Mesothelial cell of epicardium (in vitro differentiated cells): ENCODE measurements at regions not wholly inside any gene's neighbourhood (a gene's known extent, or its start where the extent isn't known, plus 50 kb on each side); places are given as distances from the start of the nearest gene placed in this dataset.

ENCODE experiments used
- DNase-seq, 2 experiments: peaks; one replicate each; pipeline ENCODE4 v3.0.0; 2021; ENCODE audit warnings: low spot score in 2 of 2; ENCODE audit not compliant: unreplicated experiment in 2 of 2
- H3K27ac Mint-ChIP-seq: 2 replicates; pipeline ENCODE4 v1.8.0; 2021; ENCODE audit warnings: mixed read lengths
- H3K27me3 Mint-ChIP-seq: 2 replicates; pipeline ENCODE4 v1.8.0; 2021; ENCODE audit warnings: low read depth, mixed read lengths
- H3K36me3 Mint-ChIP-seq: 2 replicates; pipeline ENCODE4 v1.8.0; 2021; ENCODE audit warnings: mixed read lengths
- H3K4me1 Mint-ChIP-seq: 2 replicates; pipeline ENCODE4 v1.8.0; 2021; ENCODE audit warnings: mixed read lengths
- H3K4me3 Mint-ChIP-seq: 2 replicates; pipeline ENCODE4 v1.8.0; 2021; ENCODE audit warnings: mild to moderate bottlenecking, moderate library complexity, mixed read lengths
- H3K9me3 Mint-ChIP-seq: 2 replicates; pipeline ENCODE4 v1.8.0; 2021; ENCODE audit warnings: mixed read lengths
- CTCF ChIP-seq: fragments of 200-600 bp; sonication (generic); IDR thresholded peaks from one replicate; pipeline ENCODE4 v1.5.0; 2021; ENCODE audit warnings: antibody characterized with exemption; ENCODE audit not compliant: unreplicated experiment

DNA sequence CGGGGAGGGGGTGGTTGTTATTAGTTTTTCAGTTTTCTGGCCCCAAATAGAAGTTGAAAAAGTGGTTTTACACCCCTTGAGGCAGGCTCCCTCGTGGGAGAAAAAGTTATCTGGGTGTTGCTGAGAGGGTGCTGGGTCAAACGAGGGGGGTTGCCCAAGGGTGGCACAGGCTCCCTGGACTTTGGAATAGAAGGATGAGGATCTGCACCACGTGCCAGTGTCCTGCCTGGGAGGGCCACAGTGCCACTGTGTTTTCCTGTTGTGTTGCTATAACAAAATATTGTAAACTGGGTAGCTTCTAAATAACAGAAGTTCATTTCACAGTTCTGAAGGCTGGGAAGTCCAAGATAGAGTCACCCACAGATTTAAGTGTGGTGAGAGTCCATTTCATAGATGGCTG lies 181.9 kb downstream of the CXCL12 start:
- no peaks in the 10 kb centered on the region for H3K4me1 Mint-ChIP-seq
- H3K9me3 Mint-ChIP-seq: no peaks in the 10 kb centered on the region
- no peak for DNase-seq
- H3K36me3 Mint-ChIP-seq: no peaks in the 10 kb centered on the region
- no peak for TF ChIP-seq CTCF
- no peak overlapping the region for H3K4me3 Mint-ChIP-seq
- no peak overlapping the region for H3K27ac Mint-ChIP-seq
- H3K27me3 Mint-ChIP-seq: no peaks in the 10 kb centered on the region

- Mint-ChIP-seq H3K27me3 (no peaks in the 10 kb centered on the region), H3K4me1 (no peaks in the 10 kb centered on the region), H3K36me3 (no peaks in the 10 kb centered on the region), H3K27ac (no peak overlapping the region), H3K4me3 (no peak overlapping the region), H3K9me3 (no peaks in the 10 kb centered on the region)
- no peak for DNase-seq
- TF ChIP-seq CTCF: no peak
These were observed 183.2 kb downstream of the CXCL12 start for GRCh38 chr10:44201656-44202055.

GRCh38 chr10:44201011-44201410 lies 183.9 kb downstream of the CXCL12 start:
- no peak for DNase-seq
- Mint-ChIP-seq H3K4me1 (no peaks in the 10 kb centered on the region), H3K9me3 (no peaks in the 10 kb centered on the region), H3K36me3 (no peaks in the 10 kb centered on the region), H3K27me3 (no peaks in the 10 kb centered on the region), H3K27ac (no peak overlapping the region), H3K4me3 (no peak overlapping the region)
- no peak for TF ChIP-seq CTCF

DNA sequence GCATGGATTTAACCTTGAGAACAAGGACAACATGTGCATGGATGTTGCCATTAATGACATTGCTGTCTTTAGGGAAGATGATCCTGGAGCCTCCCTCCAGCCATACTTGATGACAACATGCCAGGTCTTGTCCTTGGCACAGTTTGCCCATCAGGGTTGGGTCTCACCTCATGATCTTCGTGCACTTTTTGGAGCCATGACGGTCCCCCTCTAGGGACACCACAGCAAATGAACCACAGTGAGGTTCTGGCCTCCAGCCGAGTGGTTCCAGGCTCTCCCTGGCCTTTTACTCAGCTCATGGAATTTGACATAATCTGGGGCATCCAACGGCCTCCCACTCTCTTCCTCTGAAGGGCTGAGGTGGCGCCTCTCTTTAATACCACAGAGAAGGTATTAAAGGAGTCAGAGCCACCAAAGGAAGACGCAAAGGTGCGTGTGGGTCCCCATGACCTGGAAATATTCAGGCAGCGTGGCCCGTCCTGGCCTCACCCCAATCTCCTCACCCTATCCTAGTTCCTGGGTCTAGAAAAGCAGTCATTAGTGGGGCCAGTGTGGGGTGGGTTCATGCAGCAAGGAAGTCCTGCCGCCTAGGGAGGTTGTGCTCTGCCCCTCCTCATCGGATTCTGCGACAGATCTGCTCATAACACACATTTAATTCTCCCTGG lies 184.8 kb downstream of the CXCL12 start:
- DNase-seq: no peak
- Mint-ChIP-seq H3K27ac (no peak overlapping the region), H3K27me3 (no peaks in the 10 kb centered on the region), H3K4me1 (peaks cover under 1% of the 10 kb centered on the region), H3K9me3 (no peaks in the 10 kb centered on the region), H3K4me3 (no peak overlapping the region), H3K36me3 (no peaks in the 10 kb centered on the region)
- TF ChIP-seq CTCF: no peak

- Mint-ChIP-seq H3K9me3 (no peaks in the 10 kb centered on the region), H3K36me3 (no peaks in the 10 kb centered on the region), H3K4me3 (no peak overlapping the region), H3K27me3 (no peaks in the 10 kb centered on the region), H3K4me1 (peaks cover 4% of the 10 kb centered on the region), H3K27ac (no peak overlapping the region)
- no peak for TF ChIP-seq CTCF
- DNase-seq: no peak
These were observed 185.6 kb downstream of the CXCL12 start for GRCh38 chr10:44199267-44199666.

GRCh38 chr10:44198780-44199097 lies 186.2 kb downstream of the CXCL12 start:
- H3K27ac Mint-ChIP-seq: no peak overlapping the region
- no peak overlapping the region for H3K4me3 Mint-ChIP-seq
- no peak for TF ChIP-seq CTCF
- H3K27me3 Mint-ChIP-seq: no peaks in the 10 kb centered on the region
- no peak for DNase-seq
- peaks cover 4% of the 10 kb centered on the region for H3K4me1 Mint-ChIP-seq
- H3K36me3 Mint-ChIP-seq: no peaks in the 10 kb centered on the region
- no peaks in the 10 kb centered on the region for H3K9me3 Mint-ChIP-seq
